Sigmoid colon (tissue), 3 donors: ENCODE measurements at regions not wholly inside any gene's neighbourhood (a gene's known extent, or its start where the extent isn't known, plus 50 kb on each side); places are given as distances from the start of the nearest gene placed in this dataset.

Source experiments
- CTCF ChIP-seq, 4 experiments: fragments of 450-650 bp in 3 of 4; fragments of 200-600 bp in 1 of 4; IDR thresholded peaks; one replicate each; pipeline ENCODE4 v1.5.1; 2016 to 2019; ENCODE audit warnings: antibody characterized with exemption in 4 of 4, mild to moderate bottlenecking in 3 of 4, moderate library complexity in 2 of 4
- POLR2A ChIP-seq, 2 donors: fragments of 450-650 bp; IDR thresholded peaks; one replicate each; pipeline ENCODE4 v1.6.1; 2016; ENCODE audit warnings: antibody characterized with exemption in 2 of 2, mild to moderate bottlenecking in 2 of 2, moderate library complexity in 2 of 2

GRCh38 chr1:182279302-182279701, 112.3 kb downstream of the GLUL start:
- no peak for TF ChIP-seq CTCF (IDR thresholded peaks at IDR 0.05)
- no peak for TF ChIP-seq POLR2A (IDR thresholded peaks at IDR 0.05)
